Esophagus muscularis mucosa (tissue), 3 donors: ENCODE measurements at regions not wholly inside any gene's neighbourhood (a gene's known extent, or its start where the extent isn't known, plus 50 kb on each side); places are given as distances from the start of the nearest gene placed in this dataset.

ENCODE experiments used
- CTCF ChIP-seq, 3 experiments: fragments of 200-600 bp in 2 of 3; fragments of 450-650 bp in 1 of 3; sonication (generic) in 2 of 3; IDR thresholded peaks; one replicate each; pipeline ENCODE4 v1.5.1; 2017 to 2019; ENCODE audit warnings: antibody characterized with exemption in 3 of 3, mild to moderate bottlenecking in 2 of 3, moderate library complexity in 1 of 3
- POLR2A ChIP-seq: fragments of 450-650 bp; IDR thresholded peaks from one replicate; pipeline ENCODE4 v1.6.1; 2017; ENCODE audit warnings: antibody characterized with exemption, moderate library complexity, mild to moderate bottlenecking, low read depth
- POLR2AphosphoS5 ChIP-seq, 2 donors: sonication (generic); formaldehyde crosslinking; IDR thresholded peaks; one replicate each; pipeline ENCODE4 v1.6.1; 2017; ENCODE audit warnings: antibody characterized with exemption in 2 of 2

DNA sequence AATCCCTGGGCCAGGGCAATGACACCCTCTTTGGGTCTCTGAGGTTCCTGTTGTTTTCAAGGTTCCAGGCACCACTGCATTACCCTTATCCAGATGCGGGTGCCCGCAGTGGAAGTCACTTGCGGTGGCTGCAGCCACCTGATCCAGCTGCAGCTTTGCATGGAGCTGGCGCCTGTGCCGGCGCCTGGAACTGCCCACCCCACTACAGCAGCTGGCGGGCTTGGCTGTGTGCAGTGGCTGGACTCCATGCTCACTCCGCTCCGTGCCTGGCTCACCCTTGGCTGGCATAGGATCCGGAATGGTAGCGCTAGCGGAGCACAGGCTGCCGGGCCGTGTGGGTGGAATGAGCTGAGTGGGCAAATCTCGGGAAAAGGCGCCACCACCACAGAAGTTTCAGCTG is 832.6 kb upstream of the CADM2 start:
- TF ChIP-seq CTCF (IDR thresholded peaks at IDR 0.05) (no peak), POLR2A (no peak), POLR2AphosphoS5 (IDR thresholded peaks at IDR 0.05) (no peak)
